A673 (cell line): ENCODE measurements at regions not wholly inside any gene's neighbourhood (a gene's known extent, or its start where the extent isn't known, plus 50 kb on each side); places are given as distances from the start of the nearest gene placed in this dataset.

Experiments
- CTCF ChIP-seq: fragments of 300-800, 200-600 bp; sonication (generic); conservative IDR thresholded peaks from 2 replicates; pipeline ENCODE4 v1.5.1; 2017; ENCODE audit warnings: low read depth, mild to moderate bottlenecking, antibody characterized with exemption, low read length, moderate library complexity, mixed read lengths
- EZH2 ChIP-seq: fragments of 200-600 bp; sonication (generic); IDR thresholded peaks from 2 replicates; pipeline ENCODE4 v1.6.1; 2017; ENCODE audit warnings: borderline replicate concordance, low read depth, mild to moderate bottlenecking, mixed read lengths, antibody characterized with exemption, low read length; ENCODE audit not compliant: poor library complexity, severe bottlenecking

- TF ChIP-seq EZH2 (no peak), CTCF (peak; percentile 83)
These were observed 71.0 kb upstream of the CD83 start for GRCh38 chr6:14046476-14047068.
